Colonic mucosa (tissue), 4 donors: ENCODE measurements at regions not wholly inside any gene's neighbourhood (a gene's known extent, or its start where the extent isn't known, plus 50 kb on each side); places are given as distances from the start of the nearest gene placed in this dataset.

Experiments used
- DNase-seq: peaks from one replicate; pipeline ENCODE4 v3.0.0-alpha.2; 2020
- H3K27ac ChIP-seq: fragments of 200-600 bp; one replicate; pipeline ENCODE4 v1.8.0; 2021
- H3K27me3 ChIP-seq: fragments of 200-600 bp; one replicate; pipeline ENCODE4 v1.8.0; 2021
- H3K36me3 ChIP-seq: fragments of 200-600 bp; one replicate; pipeline ENCODE4 v1.8.0; 2021
- H3K4me1 ChIP-seq: fragments of 200-600 bp; one replicate; pipeline ENCODE4 v1.8.0; 2021; ENCODE audit warnings: mild to moderate bottlenecking
- H3K4me3 ChIP-seq: fragments of 200-600 bp; one replicate; pipeline ENCODE4 v1.8.0; 2021
- H3K9ac ChIP-seq, 2 donors: one replicate each; pipeline ENCODE4 v1.7.0; 2013; ENCODE audit warnings: control low read depth in 2 of 2, low read depth in 2 of 2, low read length in 2 of 2
- H3K9me3 ChIP-seq: fragments of 200-600 bp; one replicate; pipeline ENCODE4 v1.8.0; 2021
- CTCF ChIP-seq: fragments of 200-600 bp; IDR thresholded peaks from one replicate; pipeline ENCODE4 v1.8.0; 2022; ENCODE audit warnings: antibody characterized with exemption, mild to moderate bottlenecking
- intact Hi-C: fragments of 100-400 bp; cut with DNase I; formaldehyde crosslinking; loops from one replicate; pipeline ENCODE4 v1.14.1; 2022
- donor health status: healthy.
- donor health status: DM: no; HTN: no; CAD: no.
- donor health status: DM: no; HTN: no; CAD: no.

GRCh38 chr20:11791316-11791715 is 126.4 kb upstream of the BTBD3 start:
- H3K4me1 ChIP-seq: no peaks in the 10 kb centered on the region
- H3K9me3 ChIP-seq: no peaks in the 10 kb centered on the region
- no peaks in the 10 kb centered on the region for H3K36me3 ChIP-seq
- DNase-seq: no peak
- H3K27ac ChIP-seq: no peak overlapping the region
- no peak overlapping the region for H3K4me3 ChIP-seq
- intact Hi-C loops: no loop called here
- H3K9ac ChIP-seq: no peak overlapping the region
- no peak for TF ChIP-seq CTCF
- no peaks in the 10 kb centered on the region for H3K27me3 ChIP-seq

GRCh38 chr20:11791835-11792567 is 125.7 kb upstream of the BTBD3 start:
- no peaks in the 10 kb centered on the region for H3K9me3 ChIP-seq
- H3K36me3 ChIP-seq: no peaks in the 10 kb centered on the region
- TF ChIP-seq CTCF: no peak
- H3K27ac ChIP-seq: no peak overlapping the region
- intact Hi-C loops: no loop called here
- no peak overlapping the region for H3K9ac ChIP-seq
- H3K27me3 ChIP-seq: no peaks in the 10 kb centered on the region
- H3K4me3 ChIP-seq: no peak overlapping the region
- no peak for DNase-seq
- no peaks in the 10 kb centered on the region for H3K4me1 ChIP-seq

- H3K27me3 ChIP-seq: no peaks in the 10 kb centered on the region
- intact Hi-C loops: no loop called here
- no peak for DNase-seq
- H3K9ac ChIP-seq: no peak overlapping the region
- no peak for TF ChIP-seq CTCF
- H3K4me1 ChIP-seq: no peaks in the 10 kb centered on the region
- H3K27ac ChIP-seq: no peak overlapping the region
- no peaks in the 10 kb centered on the region for H3K36me3 ChIP-seq
- H3K9me3 ChIP-seq: no peaks in the 10 kb centered on the region
- no peak overlapping the region for H3K4me3 ChIP-seq
These were observed 125.1 kb upstream of the BTBD3 start for GRCh38 chr20:11792568-11792953.

- no peaks in the 10 kb centered on the region for H3K4me1 ChIP-seq
- intact Hi-C loops: no loop called here
- H3K9ac ChIP-seq: no peak overlapping the region
- no peaks in the 10 kb centered on the region for H3K27me3 ChIP-seq
- no peak for DNase-seq
- no peak overlapping the region for H3K27ac ChIP-seq
- TF ChIP-seq CTCF: no peak
- H3K4me3 ChIP-seq: no peak overlapping the region
- H3K9me3 ChIP-seq: no peaks in the 10 kb centered on the region
- no peaks in the 10 kb centered on the region for H3K36me3 ChIP-seq
These were observed 123.2 kb upstream of the BTBD3 start for GRCh38 chr20:11794525-11794924.

GRCh38 chr20:11795071-11795615 is 122.5 kb upstream of the BTBD3 start:
- no peaks in the 10 kb centered on the region for H3K4me1 ChIP-seq
- no peaks in the 10 kb centered on the region for H3K9me3 ChIP-seq
- no peaks in the 10 kb centered on the region for H3K36me3 ChIP-seq
- DNase-seq: no peak
- no peak overlapping the region for H3K9ac ChIP-seq
- H3K27ac ChIP-seq: no peak overlapping the region
- H3K27me3 ChIP-seq: no peaks in the 10 kb centered on the region
- no peak overlapping the region for H3K4me3 ChIP-seq
- intact Hi-C loops: no loop called here
- no peak for TF ChIP-seq CTCF
